ENCODE measurements at regions not wholly inside any gene's neighbourhood (a gene's known extent, or its start where the extent isn't known, plus 50 kb on each side); places are given as distances from the start of the nearest gene placed in this dataset.

GRCh38 chr5:112013660-112014059 is 256.7 kb upstream of the NREP start:
- no peaks in the 10 kb centered on the region for H3K79me2 ChIP-seq (replicated peaks; ENCODE audit: insufficient read depth, low read length)
- TF ChIP-seq SMC3 (conservative IDR thresholded peaks at IDR 0.05; ENCODE audit: poor library complexity) (no peak), MXI1 (conservative IDR thresholded peaks at IDR 0.05; ENCODE audit: poor library complexity, severe bottlenecking) (no peak), RAD21 (conservative IDR thresholded peaks at IDR 0.05) (no peak), POLR2AphosphoS5 (IDR thresholded peaks at IDR 0.05) (no peak), EP300 (conservative IDR thresholded peaks at IDR 0.05; ENCODE audit: poor library complexity, severe bottlenecking) (no peak), CTCF (IDR thresholded peaks at IDR 0.05; ENCODE audit: poor library complexity, severe bottlenecking) (no peak)
- no peak overlapping the region for H3K27ac ChIP-seq (ENCODE audit: low read length)
- H3K4me2 ChIP-seq (ENCODE audit: low read length) = no peak overlapping the region
- H2AFZ ChIP-seq (ENCODE audit: low read depth, low read length) = no peak overlapping the region
- no peaks in the 10 kb centered on the region for H3K27me3 ChIP-seq (ENCODE audit: insufficient read depth, low read depth, low read length)
- H3K36me3 ChIP-seq (ENCODE audit: insufficient read depth, low read length) = no peaks in the 10 kb centered on the region
- H3K9me3 ChIP-seq (ENCODE audit: low read length) = no peaks in the 10 kb centered on the region
- H4K20me1 ChIP-seq (ENCODE audit: insufficient read depth) = no peaks in the 10 kb centered on the region
- no peak overlapping the region for H3K4me3 ChIP-seq (ENCODE audit: low read length)
- H3K9me2 ChIP-seq (ENCODE audit: insufficient read depth, low read length) = no peaks in the 10 kb centered on the region
- H3F3A ChIP-seq (ENCODE audit: insufficient read depth, low read length, poor library complexity, severe bottlenecking) = no peaks in the 10 kb centered on the region
- no peak overlapping the region for H3K9ac ChIP-seq (ENCODE audit: low read length)

GRCh38 chr5:112012104-112012503 is 255.1 kb upstream of the NREP start:
- Histone ChIP-seq H3F3A (ENCODE audit: insufficient read depth, low read length, poor library complexity, severe bottlenecking) (no peaks in the 10 kb centered on the region), H2AFZ (ENCODE audit: low read depth, low read length) (no peak overlapping the region), H3K36me3 (ENCODE audit: insufficient read depth, low read length) (no peaks in the 10 kb centered on the region), H3K4me3 (ENCODE audit: low read length) (no peak overlapping the region), H3K4me2 (ENCODE audit: low read length) (no peak overlapping the region), H4K20me1 (ENCODE audit: insufficient read depth) (no peaks in the 10 kb centered on the region), H3K79me2 (replicated peaks; ENCODE audit: insufficient read depth, low read length) (no peaks in the 10 kb centered on the region), H3K9ac (ENCODE audit: low read length) (no peak overlapping the region), H3K9me3 (ENCODE audit: low read length) (no peaks in the 10 kb centered on the region), H3K9me2 (ENCODE audit: insufficient read depth, low read length) (no peaks in the 10 kb centered on the region), H3K27ac (ENCODE audit: low read length) (no peak overlapping the region), H3K27me3 (ENCODE audit: insufficient read depth, low read depth, low read length) (no peaks in the 10 kb centered on the region)
- TF ChIP-seq TAF1 (IDR thresholded peaks at IDR 0.05; ENCODE audit: low read depth) = no peak
- no peak for TF ChIP-seq EP300 (conservative IDR thresholded peaks at IDR 0.05; ENCODE audit: poor library complexity, severe bottlenecking)
- no peak for TF ChIP-seq CTCF (IDR thresholded peaks at IDR 0.05; ENCODE audit: poor library complexity, severe bottlenecking)
- TF ChIP-seq RAD21 (conservative IDR thresholded peaks at IDR 0.05) = no peak
- TF ChIP-seq SMC3 (conservative IDR thresholded peaks at IDR 0.05; ENCODE audit: poor library complexity) = no peak
- TF ChIP-seq MXI1 (conservative IDR thresholded peaks at IDR 0.05; ENCODE audit: poor library complexity, severe bottlenecking) = no peak
- no peak for TF ChIP-seq POLR2AphosphoS5 (IDR thresholded peaks at IDR 0.05)
- no peak for TF ChIP-seq EZH2 (IDR thresholded peaks at IDR 0.05; ENCODE audit: borderline replicate concordance, insufficient read depth, low read length, poor library complexity, severe bottlenecking)

DNA sequence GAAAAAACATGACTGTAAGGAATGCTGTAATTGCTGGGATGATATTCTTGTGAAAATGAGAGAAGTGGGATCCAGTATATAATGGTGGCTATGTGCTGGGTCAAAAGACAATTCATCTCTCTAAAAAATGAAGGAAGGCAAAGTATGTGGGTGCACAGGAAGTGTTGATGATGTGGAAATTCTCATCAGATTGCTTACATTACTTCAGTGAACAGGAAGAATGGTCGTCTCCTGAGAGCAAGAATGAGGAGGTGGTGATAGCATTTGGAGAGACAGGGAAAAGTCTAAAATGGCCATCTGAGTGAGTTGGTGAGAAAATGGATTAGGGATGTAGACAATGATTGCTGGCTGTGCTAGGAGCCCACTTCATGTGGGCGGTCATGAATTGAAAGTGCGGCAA is 253.5 kb upstream of the NREP start:
- H3K9me2 ChIP-seq (ENCODE audit: insufficient read depth, low read length) = no peaks in the 10 kb centered on the region
- no peak overlapping the region for H3K4me2 ChIP-seq (ENCODE audit: low read length)
- no peaks in the 10 kb centered on the region for H4K20me1 ChIP-seq (ENCODE audit: insufficient read depth)
- H3K79me2 ChIP-seq (replicated peaks; ENCODE audit: insufficient read depth, low read length) = no peaks in the 10 kb centered on the region
- no peaks in the 10 kb centered on the region for H3F3A ChIP-seq (ENCODE audit: insufficient read depth, low read length, poor library complexity, severe bottlenecking)
- no peak overlapping the region for H3K4me3 ChIP-seq (ENCODE audit: low read length)
- TF ChIP-seq SMC3 (conservative IDR thresholded peaks at IDR 0.05; ENCODE audit: poor library complexity) = no peak
- no peak for TF ChIP-seq REST (IDR thresholded peaks at IDR 0.05; ENCODE audit: borderline replicate concordance)
- TF ChIP-seq MXI1 (conservative IDR thresholded peaks at IDR 0.05; ENCODE audit: poor library complexity, severe bottlenecking) = no peak
- no peak for TF ChIP-seq POLR2AphosphoS5 (IDR thresholded peaks at IDR 0.05)
- TF ChIP-seq TAF1 (IDR thresholded peaks at IDR 0.05; ENCODE audit: low read depth) = no peak
- TF ChIP-seq RAD21 (conservative IDR thresholded peaks at IDR 0.05) = no peak
- TF ChIP-seq EP300 (conservative IDR thresholded peaks at IDR 0.05; ENCODE audit: poor library complexity, severe bottlenecking) = no peak
- no peak for TF ChIP-seq EZH2 (IDR thresholded peaks at IDR 0.05; ENCODE audit: borderline replicate concordance, insufficient read depth, low read length, poor library complexity, severe bottlenecking)
- no peak for TF ChIP-seq CTCF (IDR thresholded peaks at IDR 0.05; ENCODE audit: poor library complexity, severe bottlenecking)
- H3K27ac ChIP-seq (ENCODE audit: low read length) = no peak overlapping the region
- no peaks in the 10 kb centered on the region for H3K36me3 ChIP-seq (ENCODE audit: insufficient read depth, low read length)
- no peaks in the 10 kb centered on the region for H3K9me3 ChIP-seq (ENCODE audit: low read length)
- H2AFZ ChIP-seq (ENCODE audit: low read depth, low read length) = no peak overlapping the region
- no peaks in the 10 kb centered on the region for H3K27me3 ChIP-seq (ENCODE audit: insufficient read depth, low read depth, low read length)
- H3K9ac ChIP-seq (ENCODE audit: low read length) = no peak overlapping the region

Data from neural cell (in vitro differentiated cells).